DMS79 treated with DMSO at 0.1 percent for 48 hours (cell line): ENCODE measurements at regions not wholly inside any gene's neighbourhood (a gene's known extent, or its start where the extent isn't known, plus 50 kb on each side); places are given as distances from the start of the nearest gene placed in this dataset.

Source experiments
- DNase-seq: peaks from one replicate; lab custom pipeline; 2025; lab: John Stamatoyannopoulos, UW

GRCh38 chr3:144073698-144074097 is 102.1 kb downstream of the DIPK2A start:
- DNase-seq, result no peak

- DNase-seq, result no peak
Observed at GRCh38 chr3:144079634-144080033, 108.0 kb downstream of the DIPK2A start.

- no peak for DNase-seq
Observed at GRCh38 chr3:144084929-144085328, 113.3 kb downstream of the DIPK2A start.

- no peak for DNase-seq
Observed at GRCh38 chr3:144085964-144086363, 114.3 kb downstream of the DIPK2A start.

- DNase-seq, result no peak
Observed at GRCh38 chr3:144096016-144096415, 124.4 kb downstream of the DIPK2A start.

GRCh38 chr3:144097163-144097562 is 125.5 kb downstream of the DIPK2A start:
- no peak for DNase-seq

- DNase-seq, result no peak
Observed at GRCh38 chr3:144098691-144099090, 127.1 kb downstream of the DIPK2A start.

GRCh38 chr3:144102421-144102820 is 130.8 kb downstream of the DIPK2A start:
- no peak for DNase-seq

GRCh38 chr3:144104186-144104585 is 132.6 kb downstream of the DIPK2A start:
- no peak for DNase-seq

GRCh38 chr3:144104679-144105078 is 133.1 kb downstream of the DIPK2A start:
- no peak for DNase-seq

GRCh38 chr3:144105542-144105941 is 133.9 kb downstream of the DIPK2A start:
- DNase-seq, result no peak

- no peak for DNase-seq
Observed at GRCh38 chr3:144106970-144107369, 135.3 kb downstream of the DIPK2A start.

GRCh38 chr3:144107923-144108322 is 136.3 kb downstream of the DIPK2A start:
- no peak for DNase-seq

- DNase-seq, result no peak
Observed at GRCh38 chr3:144109944-144110343, 138.3 kb downstream of the DIPK2A start.

GRCh38 chr3:144112036-144112435 is 140.4 kb downstream of the DIPK2A start:
- no peak for DNase-seq

GRCh38 chr3:144112437-144112836 is 140.8 kb downstream of the DIPK2A start:
- no peak for DNase-seq

GRCh38 chr3:144114767-144115166 is 143.1 kb downstream of the DIPK2A start:
- DNase-seq, result no peak

GRCh38 chr3:144119633-144120032 is 148.0 kb downstream of the DIPK2A start:
- DNase-seq, result no peak

GRCh38 chr3:144121661-144122060 is 150.0 kb downstream of the DIPK2A start:
- no peak for DNase-seq

- no peak for DNase-seq
Observed at GRCh38 chr3:144127014-144127413, 155.4 kb downstream of the DIPK2A start.

GRCh38 chr3:144127700-144128099 is 156.1 kb downstream of the DIPK2A start:
- no peak for DNase-seq

- no peak for DNase-seq
Observed at GRCh38 chr3:144128108-144128892, 156.7 kb downstream of the DIPK2A start.

- no peak for DNase-seq
Observed at GRCh38 chr3:144129536-144130214, 158.1 kb downstream of the DIPK2A start.

GRCh38 chr3:144141074-144141473 is 169.5 kb downstream of the DIPK2A start:
- no peak for DNase-seq
